ENCODE measurements at regions not wholly inside any gene's neighbourhood (a gene's known extent, or its start where the extent isn't known, plus 50 kb on each side); places are given as distances from the start of the nearest gene placed in this dataset.
"Not testable (repeated sequence)": the region's sequence is repeated elsewhere in the genome, so short reads cannot be mapped to it uniquely, and the experiment has no call there.

DNA sequence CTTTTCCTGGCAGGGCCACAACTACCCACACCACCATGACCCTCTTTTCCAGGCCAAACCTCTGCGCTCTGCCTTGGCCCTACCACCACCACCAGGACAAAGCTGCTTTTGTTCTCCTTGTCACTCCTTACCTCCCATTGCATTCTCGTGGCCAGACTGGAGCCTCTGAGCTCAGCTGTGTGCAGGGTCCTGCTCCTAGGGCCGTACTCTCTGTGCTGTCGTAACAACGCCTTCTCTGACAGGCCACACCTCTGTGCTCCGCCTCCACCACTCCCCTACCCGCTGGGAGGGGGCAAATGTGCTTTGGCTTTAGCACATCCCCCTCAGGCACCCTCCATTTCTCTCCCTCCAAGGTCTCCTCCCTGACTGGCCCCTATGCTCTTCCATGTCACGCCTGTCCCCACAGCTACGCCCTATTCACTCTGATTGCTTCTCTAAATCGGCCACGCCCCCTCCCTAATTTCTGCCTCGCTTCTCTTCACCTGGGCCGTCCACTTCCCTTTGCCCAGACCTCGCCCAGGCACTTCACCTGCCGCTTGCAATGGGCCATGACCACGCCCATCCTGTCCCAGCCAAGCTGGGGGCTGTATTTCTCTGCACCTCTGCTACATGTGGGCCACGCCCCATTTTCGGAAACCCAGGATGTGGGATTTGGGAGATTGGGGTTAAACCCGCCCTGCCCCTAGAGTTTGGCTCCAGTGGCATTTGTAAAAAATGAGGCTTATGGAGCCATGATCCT is 472.3 kb downstream of the KLF12 start:
- no peak for DNase-seq

DNA sequence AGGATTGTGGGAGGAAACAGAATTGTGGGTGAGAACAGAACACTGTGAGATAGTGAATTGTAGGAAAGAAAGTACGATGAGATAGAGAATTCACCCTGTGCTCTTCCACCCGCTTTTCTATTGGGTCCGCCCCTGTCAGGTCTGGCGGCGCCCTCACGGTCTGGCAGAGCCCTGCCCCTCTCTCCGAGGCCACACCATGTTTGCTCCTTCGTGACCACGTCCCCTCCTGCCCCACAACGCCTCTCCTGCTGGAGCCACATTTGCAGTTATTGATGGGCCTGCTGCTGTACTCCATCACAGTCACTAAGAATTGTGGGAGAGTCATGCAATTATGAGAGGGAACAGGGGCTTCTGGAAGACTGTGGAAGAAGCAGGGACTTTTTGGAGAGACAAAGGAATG is 473.1 kb downstream of the KLF12 start:
- DNase-seq, result no peak

DNA sequence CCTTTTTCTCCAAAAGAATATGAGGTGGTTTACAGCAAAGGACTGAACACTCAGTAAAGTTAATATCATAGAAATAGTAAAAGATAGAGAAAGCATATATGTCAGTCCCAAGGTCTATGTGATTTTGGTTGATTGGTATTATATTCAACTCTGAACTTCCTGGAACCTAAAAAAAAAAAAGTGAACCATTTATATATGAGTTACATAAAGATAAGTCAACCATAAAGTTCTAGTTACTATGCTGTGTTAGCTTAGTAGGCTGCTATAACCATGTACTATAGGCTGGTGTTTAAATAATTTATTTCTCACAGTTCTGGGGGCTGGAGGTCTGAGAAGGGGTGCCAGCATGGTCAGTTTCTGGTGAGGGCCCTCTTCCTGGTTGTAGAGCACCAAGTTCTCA is 475.6 kb downstream of the KLF12 start:
- no peak for DNase-seq

DNA sequence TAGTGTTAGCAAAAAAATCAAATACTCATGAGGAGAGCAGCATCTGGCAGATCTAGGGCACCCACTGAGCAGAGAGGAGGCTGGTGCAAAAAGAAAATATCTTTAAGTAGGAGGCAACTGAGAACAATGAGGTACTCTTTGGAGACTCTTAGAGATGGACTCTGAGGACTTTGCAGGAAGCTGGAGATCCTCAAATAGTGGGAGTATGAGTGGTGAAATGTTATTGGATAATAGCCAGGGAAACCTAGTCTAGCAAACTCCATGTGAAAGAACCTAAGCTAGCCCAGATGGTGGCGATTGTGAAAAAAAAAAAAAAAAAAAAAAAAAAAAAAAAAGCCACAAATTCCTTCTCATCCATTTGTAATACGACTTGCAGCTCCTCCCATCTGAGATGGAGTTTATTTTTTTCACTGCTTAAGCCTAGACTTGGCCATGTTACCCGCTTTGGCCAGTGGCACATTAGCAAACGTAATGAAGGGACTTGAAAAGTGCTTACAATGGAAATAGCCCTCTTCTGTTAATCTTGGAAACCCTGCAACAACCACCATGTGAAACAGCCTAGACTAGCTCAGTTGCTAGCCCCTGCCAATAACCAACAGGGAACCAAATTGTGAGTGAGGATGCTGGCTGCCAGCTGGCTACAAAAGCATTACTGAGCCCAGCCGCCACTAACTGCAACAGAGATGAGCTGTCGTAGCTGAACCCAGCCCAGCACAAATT is 476.2 kb downstream of the KLF12 start:
- DNase-seq, result no peak

DNA sequence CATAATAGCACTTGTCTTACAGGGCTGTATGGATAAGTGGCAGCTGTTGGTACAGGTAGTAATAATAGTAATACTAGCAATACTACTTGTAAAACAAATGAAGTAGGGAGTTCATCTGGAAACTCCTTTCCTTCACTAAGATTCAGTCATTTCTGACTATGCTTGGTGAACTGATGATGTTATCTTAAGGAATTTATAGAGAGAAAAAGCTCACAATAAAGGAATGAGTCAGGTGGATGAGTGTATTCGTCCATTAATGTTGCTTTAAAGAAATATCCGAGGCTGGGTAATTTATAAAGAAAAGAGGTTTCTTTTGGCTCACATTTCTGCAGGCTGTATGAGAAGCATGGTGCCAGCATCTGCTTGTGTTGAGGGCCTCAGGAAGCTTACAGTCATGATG is 477.3 kb downstream of the KLF12 start:
- no peak for DNase-seq

DNA sequence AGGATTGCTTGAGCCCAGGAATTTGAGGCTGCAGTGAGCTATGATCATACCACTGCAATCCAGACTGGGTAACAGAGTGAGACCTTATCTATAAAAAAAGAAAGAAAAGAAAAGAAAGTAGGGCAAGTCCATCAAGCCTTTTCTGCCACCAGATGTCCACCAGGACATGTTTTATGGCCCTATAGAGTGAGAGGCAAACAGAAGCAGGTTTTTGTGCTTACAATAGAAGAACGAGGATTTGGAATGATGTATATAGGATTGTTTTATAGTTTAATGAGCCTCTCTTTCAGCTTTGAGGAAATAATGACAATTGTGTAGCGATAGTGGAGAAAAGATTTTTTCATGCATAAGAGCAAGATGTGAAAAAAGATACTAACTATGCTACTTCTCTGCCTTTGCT is 480.5 kb downstream of the KLF12 start:
- DNase-seq, result no peak

DNA sequence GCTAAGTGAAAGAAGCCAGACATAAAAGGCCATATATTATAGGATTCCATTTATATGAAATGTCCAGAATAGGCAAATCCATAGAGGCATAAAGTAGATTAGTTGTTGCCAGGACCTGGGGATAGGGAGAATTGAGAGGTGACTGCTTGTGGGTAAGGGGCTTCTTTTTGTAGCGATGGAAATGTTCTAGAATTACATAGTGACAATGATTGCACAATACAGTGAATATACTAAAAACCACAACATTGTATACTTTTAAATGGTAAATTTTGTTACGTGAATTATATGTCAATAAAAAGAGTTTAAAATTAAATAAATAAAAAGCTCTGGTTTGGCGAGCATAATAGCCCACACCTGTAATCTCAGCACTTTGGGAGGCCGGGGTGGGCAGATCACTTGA is 486.8 kb downstream of the KLF12 start:
- no peak for DNase-seq

DNA sequence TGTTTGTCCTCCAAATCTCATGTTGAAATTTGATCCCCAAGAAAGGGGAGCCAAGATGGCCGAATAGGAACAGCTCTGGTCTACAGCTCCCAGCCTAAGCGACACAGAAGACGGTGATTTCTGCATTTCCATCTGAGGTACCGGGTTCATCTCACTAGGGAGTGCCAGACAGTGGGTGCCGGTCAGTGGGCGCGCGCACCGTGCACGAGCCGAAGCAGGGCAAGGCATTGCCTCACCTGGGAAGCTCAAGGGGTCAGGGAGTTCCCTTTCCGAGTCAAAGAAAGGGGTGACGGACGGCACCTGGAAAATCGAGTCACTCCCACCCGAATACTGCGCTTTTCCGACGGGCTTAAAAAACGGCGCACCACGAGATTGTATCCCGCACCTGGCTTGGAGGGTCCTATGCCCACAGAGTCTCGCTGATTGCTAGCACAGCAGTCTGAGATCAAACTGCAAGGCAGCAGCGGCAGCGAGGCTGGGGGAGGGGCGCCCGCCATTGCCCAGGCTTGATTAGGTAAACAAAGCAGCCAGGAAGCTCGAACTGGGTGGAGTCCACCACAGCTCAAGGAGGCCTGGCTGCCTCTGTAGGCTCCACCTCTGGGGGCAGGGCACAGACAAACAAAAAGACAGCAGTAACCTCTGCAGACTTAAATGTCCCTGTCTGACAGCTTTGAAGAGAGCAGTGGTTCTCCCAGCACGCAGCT is 493.6 kb downstream of the KLF12 start:
- not testable (repeated sequence) for DNase-seq

DNA sequence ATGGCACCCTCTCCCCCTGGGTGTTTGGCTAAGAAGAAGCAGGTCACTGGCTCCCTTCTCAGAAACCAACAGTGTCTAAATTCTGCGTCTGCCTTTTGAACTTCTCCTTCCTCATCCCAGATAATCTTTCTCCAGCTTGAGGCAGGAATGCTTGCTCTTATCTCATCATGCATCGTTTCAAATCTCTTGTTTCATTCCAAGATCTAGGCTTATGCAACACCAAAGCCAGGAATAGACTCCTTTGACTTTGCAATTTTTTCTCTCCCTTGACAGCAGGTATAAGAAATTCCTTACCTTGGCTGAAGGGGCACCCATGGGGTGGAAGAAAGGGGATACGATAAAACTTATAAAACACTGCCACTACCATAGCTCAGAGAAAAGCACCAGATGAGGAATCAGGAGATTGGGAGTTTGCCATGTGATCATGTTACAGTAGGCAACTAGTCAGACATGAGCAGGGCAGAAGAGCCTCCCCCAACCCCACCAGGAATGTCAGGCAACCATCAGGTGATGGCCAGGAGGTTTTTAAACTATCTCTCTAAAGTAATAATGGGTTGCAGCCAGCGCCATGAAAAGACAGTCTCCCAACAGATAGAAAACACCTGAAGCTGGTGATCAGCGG is 498.9 kb downstream of the KLF12 start:
- no peak for DNase-seq

DNA sequence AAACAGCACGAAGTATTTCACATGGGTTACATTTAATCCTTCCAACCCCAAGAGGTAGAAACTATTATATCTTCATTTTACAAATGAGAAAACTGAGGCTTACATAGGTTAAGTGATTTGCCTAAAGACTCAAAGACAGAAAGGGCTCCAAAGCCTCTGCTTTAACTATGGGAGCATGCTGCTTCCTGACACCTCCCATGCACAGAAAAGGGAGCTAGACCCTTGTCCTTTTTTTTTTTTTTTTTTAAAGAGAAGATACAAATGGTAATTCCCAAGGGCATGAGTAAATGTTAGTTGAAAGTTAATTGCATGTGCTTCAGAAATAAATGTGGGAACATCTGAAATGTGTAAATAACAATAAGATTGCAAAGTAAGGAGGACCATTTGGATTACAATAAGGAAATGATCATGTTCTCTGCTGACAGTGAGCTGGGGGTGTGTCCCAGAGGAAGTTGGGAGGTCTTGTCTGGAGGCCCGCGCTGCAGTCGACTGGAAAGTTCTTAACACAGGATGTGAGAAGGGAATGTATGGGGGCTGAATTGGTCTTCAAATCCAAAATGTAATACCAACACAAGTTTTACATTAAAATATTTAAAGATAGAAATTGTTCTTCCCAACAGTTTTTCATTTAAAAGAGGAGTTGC is 500.3 kb downstream of the KLF12 start:
- DNase-seq, result no peak

DNA sequence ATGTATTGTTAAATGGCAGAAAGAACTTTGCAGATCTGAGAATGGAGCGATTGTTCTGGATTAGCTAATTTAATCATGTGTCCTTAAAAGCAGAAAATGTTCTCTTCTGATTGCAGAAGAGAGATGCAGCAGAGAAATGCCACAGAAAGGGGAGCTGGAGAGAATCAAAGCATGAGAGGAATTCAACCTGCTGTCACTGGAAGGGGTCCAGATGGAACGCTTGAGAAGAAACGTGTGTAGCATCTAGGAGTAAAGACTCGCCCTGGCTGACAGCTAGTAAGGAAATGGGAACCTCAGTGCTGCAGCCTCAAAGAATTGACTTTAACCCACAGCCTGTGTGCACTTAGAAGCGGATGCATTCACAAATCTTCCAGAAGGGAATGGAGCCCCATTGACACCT is 502.8 kb downstream of the KLF12 start:
- no peak for DNase-seq

DNA sequence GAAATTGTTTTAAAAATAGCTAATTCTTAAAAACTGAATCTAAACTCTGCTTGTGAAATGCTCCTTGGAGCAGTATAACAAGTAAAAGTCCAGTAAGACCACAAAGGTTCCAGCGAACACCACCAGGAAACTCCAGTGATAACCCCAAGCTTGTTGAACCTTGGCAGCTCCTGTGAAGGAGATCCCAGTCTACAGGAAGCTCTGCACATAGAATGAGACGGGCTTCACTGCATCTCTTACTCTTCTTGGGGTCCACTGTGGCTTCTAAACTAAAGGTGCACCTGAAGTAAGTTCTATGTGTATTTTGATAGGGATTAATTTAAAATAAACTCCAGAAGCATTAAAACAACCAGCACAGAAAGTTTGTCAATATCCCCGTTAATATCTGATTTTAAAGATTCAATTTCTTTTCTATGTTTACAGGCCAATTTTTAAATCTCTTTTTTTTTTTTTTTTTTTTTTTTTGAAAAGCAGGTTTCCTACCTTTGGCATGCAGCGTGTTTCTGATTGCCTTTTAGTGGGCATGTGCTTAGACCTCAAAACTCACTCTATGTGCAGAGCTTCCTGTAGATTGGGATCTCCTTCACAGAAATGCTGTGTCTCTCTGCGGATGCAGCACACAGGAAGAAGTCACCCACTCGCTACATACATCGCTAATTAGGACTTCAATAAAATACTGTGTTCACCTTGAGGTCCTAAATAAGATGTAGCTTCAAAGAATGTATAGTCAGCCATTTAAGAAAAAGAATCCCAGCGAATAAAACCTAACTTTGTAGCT is 508.5 kb downstream of the KLF12 start:
- peak; percentile 49 for DNase-seq

DNA sequence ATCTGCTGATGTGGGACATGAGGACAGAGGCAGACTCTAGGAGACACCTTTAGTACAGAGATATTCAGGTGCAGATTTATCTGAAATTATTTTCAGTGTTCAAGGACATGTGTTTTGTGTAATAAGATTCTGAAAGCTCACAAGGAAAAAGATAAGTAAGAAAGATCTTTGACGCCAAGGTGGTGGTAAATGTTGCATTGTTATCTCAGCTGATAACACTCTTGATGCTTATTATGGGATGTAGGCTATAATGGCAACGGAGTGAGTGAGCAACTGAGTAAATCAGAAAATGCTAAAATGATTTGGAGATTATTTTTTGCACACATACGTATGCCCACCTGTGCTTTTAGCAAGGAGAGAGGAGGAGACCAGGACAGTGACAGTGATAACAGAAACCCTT is 510.9 kb downstream of the KLF12 start:
- no peak for DNase-seq

DNA sequence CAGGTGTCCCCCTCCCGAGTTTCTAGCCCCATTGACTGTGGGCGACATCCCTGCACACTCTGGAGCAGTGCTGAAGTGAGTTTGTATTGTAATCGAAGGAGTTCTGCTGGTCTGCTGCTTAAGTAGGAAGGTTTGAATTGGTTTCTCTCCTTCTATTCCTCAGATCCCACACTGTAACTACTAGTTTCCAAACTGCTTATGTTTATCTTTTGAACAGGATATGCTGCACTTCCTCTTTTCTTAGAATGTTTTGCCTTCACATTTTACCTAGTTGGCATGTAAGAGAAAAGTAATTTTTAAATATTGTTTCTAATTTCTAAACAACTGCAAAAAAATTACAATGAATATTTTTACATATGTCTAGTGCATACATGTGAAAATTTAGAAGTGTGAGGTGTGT is 511.8 kb downstream of the KLF12 start:
- DNase-seq, result no peak

DNA sequence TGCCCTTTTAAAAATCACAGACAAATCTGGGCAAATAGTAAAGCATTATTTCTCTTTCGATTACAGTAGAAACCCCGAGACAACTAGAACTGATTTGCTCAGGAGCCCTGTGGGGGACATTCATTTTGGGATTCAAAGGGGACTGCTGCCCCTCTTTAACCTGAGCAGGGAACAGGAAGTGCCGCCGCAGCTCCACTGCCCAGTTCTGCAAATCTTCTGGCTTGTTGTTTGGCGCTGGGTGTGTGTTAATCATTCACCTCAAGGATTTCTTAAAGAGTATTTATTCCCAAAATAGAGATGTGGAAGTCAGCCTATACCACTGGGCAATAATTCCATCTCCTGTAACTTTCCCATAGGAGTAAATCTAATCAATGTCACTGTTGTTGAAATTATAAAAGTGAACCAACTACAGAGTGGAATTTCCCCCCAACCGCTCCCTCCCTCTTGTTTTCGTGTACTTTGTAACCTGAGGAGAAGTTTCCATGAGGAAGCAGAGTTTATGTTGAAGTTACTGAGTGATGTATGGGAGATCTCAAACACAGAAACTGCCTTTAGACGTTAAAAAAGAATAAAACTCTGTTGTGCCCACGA is 515.8 kb downstream of the KLF12 start:
- DNase-seq, result no peak

DNA sequence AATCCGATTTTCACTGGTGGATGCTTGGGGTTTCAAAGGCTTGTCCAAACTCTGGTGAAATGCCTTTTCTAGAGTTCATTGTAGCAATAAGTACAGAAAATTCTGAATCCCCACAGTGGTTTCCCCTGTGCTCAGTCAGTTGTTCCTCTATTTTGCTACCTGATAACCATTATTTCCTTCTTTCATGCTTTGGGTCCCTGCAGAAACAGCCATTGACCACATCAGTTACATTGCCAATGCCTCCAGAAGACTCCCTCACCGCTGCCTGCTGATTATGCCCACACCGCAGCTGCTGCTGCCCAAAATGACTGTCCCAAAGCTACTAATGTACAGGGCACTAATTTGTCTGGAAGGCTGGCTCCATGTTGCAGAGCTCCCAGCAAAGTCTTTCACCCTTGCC is 517.3 kb downstream of the KLF12 start:
- DNase-seq, result no peak

DNA sequence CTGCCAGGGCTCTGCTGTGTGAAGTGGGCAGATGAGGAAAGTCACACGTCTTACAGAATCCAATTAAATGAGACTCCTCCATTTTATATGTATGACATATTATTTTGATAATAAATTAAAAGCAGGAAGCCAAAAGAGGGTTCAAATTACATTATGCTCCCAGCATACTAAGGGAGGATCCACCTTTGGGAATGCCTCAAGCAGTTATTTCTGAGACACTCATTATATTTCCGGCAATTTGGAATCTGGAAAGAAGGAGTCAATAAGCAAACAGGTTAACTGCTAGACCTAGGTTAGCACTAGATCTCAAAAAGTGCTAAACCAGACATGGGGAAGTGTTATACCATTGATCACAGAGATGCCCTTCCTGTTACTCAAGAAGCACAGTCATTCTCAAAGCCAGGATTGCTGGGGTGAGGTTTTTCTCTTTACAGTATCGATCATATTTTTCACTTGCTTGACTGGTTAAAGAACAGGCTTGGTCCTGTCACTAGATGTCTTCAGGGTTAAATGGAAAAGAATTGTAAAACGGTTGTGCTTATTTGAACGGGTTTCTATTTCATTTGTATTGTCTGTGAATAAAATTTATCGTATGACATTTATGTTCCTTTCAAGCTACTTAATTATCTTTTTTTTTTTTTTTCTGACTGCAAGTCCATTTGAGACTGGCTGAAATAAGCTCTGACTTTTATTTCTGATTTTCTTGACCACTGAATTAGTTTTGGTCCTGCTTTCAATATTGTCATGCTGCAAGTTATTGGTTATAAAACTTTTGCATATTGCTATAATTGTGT is 523.2 kb downstream of the KLF12 start:
- peak; percentile 33 for DNase-seq

DNA sequence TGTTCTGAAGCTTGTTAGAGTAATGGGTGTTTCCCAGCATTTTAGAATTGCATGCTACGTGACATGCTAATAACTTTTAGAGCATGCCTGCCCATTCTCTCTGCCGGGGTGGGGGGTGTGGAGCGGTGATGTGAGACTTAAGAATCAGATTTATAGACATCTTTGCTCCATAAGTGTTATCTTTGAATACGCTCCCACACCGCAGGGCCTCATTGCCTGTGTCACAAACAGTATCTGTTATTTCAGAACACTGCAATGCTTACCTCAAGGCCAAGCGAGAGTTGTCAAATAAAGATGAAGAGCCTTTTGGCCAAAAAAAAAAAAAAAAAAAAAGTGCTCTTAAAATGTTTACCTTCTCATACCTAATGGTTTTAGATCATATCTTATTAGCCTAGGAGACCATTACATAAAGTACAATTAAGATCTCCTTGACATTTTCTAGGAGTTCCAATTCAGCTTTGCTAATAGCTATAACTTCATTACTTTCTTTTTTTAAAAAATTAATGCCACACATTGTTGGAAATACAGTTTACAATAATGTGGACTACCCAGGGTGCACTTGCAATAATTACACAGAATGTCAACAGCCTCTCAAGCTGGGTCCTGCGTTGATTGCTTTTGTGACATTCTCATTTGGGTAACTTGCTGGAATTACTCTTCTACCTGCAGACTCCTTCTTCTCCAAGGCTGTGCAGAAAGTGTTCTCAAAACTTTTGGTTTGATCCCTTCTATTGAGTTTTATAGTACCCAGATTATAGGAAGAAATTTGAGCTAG is 525.3 kb downstream of the KLF12 start:
- no peak for DNase-seq

DNA sequence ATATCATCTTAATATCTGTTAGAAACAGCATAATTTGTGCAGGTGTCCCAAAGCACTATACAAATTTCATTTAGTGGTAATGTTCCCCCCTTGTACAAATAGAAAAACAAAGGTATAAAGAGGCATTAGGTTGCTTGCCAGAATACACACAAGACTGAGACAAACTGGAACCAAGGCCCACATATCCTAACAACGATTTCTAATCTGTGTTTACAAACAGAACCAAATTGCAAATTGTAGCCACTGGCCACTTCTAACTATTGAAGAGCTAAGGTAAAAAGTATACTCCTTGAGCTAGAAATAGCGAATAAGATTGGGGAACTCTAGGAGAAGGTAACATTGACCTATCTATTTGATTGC is 526.1 kb downstream of the KLF12 start:
- no peak for DNase-seq

DNA sequence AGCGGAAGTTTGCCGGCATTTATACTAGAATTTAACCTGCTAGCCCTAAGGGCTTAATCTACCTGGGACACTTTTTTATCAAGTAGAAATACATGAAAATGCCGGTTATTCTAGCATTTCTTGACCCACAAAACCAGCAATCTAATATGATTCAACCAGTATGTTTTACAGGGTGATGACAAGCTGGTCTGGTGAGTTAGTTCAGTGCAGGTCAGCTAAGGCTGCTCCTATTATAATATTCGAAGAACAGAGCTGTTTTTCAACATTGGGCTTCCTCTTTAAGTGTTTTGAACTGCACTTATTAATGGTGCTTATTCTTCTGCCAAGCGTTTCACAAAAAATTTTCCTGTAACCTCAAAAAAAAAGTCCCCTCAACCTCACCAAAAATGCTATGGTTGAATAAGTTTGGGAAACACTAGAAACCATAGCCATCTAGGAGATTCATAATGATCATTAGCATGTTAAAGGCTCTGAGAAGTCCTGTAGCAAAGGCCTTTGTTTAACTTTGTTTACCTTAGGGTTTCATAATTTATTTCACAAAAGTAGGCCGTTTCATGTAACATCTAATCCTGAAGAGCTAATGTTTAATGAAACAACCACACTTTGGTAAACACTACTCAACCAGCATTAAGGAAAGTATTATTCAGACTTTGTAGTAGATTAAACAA is 526.6 kb downstream of the KLF12 start:
- no peak for DNase-seq

Measured in activated CD4-positive, alpha-beta T cell treated with anti-CD3 and anti-CD28 coated beads, Interleukin-2, Interleukin-6, amounts not matched to agents 100 ng/mL and 50 ng/mL, durations not matched to agents 16 hours and 8 hours (primary cell).